ENCODE measurements at regions not wholly inside any gene's neighbourhood (a gene's known extent, or its start where the extent isn't known, plus 50 kb on each side); places are given as distances from the start of the nearest gene placed in this dataset.

DNA sequence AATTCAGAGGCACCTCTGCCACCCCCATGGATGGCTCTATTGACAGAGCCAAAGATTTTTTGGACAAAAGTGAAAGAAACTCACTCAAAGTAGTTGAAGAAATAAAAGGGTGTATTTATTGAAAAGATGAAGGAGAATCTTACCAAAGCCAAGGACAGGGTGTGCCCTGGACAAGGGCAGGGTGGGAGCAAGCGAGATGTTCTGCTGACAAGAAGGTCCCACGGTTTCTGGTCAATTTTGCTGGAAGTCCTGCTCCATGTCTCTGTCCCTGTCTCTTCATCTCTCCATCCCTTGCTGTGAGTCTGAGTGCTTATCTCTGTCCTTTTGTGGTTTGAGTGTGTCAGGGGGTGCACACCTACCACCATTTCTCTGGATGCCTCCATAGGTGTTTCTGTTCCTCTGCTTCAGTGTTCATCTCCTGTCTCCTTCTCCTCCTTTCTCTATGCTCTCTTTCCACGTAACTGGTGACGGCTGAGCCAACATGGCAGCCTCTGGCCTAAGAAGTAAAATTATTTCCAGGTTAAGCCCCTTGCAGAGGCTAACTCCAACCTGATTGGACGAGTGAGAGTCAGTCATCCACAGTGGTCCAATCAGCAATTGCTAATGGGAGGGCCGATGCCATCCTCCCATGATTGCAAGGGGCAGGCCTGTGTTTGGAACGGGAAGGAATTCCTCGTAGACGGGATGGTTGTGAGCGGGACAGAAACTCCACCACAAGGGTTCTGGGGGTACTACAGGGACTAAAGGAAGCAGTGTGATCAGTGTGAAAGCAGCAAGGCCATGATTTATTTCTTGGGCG, 502.1 kb upstream of the CDH4 start:
- Histone ChIP-seq H3K9me3 (no peaks in the 10 kb centered on the region), H3K4me1 (no peaks in the 10 kb centered on the region), H3K36me3 (no peaks in the 10 kb centered on the region), H3K27ac (no peak overlapping the region), H3K27me3 (peaks cover 0 to 3% (median 0%) of the 10 kb centered on the region in 7 donors), H3K4me3 (no peak overlapping the region)
- TF ChIP-seq, protein P1, sequence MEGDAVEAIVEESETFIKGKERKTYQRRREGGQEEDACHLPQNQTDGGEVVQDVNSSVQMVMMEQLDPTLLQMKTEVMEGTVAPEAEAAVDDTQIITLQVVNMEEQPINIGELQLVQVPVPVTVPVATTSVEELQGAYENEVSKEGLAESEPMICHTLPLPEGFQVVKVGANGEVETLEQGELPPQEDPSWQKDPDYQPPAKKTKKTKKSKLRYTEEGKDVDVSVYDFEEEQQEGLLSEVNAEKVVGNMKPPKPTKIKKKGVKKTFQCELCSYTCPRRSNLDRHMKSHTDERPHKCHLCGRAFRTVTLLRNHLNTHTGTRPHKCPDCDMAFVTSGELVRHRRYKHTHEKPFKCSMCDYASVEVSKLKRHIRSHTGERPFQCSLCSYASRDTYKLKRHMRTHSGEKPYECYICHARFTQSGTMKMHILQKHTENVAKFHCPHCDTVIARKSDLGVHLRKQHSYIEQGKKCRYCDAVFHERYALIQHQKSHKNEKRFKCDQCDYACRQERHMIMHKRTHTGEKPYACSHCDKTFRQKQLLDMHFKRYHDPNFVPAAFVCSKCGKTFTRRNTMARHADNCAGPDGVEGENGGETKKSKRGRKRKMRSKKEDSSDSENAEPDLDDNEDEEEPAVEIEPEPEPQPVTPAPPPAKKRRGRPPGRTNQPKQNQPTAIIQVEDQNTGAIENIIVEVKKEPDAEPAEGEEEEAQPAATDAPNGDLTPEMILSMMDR (IDR thresholded peaks at IDR 0.05) = no peak
- ATAC-seq (no peak), DNase-seq (no peak)
- WGBS, 2 donors = 82 to 87% methylated on average over 11 of the region's 11 CpGs
- intact Hi-C loops (cut with DNase I) = no loop called here

DNA sequence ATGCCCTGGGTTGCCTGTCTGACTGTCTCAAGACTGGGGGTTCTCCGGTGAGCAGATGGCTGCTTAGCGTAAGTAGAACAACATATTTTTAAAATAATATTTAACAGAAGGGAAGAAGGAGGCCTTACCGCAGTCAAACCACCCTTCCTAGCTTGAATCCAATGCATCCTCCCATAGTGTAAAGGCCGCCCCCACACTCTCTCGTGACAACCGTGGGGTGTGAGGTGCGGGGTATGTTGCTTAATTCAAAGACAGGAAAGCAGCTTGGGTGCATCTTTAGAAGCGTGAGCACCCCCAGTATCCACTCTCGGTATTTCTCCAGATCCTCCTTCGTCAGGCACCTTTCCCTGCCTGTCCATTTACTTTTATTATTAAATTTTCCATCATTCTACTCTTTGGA, 501.2 kb upstream of the CDH4 start:
- H3K27me3 ChIP-seq = peaks cover 0 to 3% (median 0%) of the 10 kb centered on the region in 7 donors
- H3K9me3 ChIP-seq = no peaks in the 10 kb centered on the region
- H3K36me3 ChIP-seq = no peaks in the 10 kb centered on the region
- H3K4me1 ChIP-seq = no peaks in the 10 kb centered on the region
- DNase-seq = no peak
- H3K4me3 ChIP-seq = no peak overlapping the region
- WGBS, 2 donors = 77 to 78% methylated on average over 10 of the region's 10 CpGs
- no peak for ATAC-seq
- intact Hi-C loops (cut with DNase I) = no loop called here
- TF ChIP-seq, protein P1 (IDR thresholded peaks at IDR 0.05) = no peak
- no peak overlapping the region for H3K27ac ChIP-seq

DNA sequence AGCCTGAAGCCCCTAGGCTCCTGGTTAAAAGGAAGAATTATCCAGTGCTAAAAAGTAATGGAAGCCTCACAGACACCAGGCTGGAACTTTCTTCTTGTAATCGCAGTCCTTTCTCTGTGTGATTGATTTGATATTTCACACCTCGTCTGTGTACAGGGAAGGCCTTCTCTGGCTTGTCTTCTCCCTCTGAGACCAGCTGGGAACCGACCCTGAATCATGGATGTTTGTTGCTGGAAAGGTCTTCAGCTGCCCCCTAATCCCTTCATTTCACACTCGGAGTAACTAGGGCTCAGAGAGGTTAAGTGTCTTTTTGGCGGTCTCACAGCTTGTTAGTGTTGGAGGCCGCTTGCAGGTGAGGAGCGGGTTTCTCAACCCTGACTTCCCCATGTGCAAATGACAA, 500.2 kb upstream of the CDH4 start:
- Histone ChIP-seq H3K4me1 (no peaks in the 10 kb centered on the region), H3K27ac (no peak overlapping the region), H3K27me3 (peaks cover 0 to 3% (median 0%) of the 10 kb centered on the region in 7 donors), H3K9me3 (no peaks in the 10 kb centered on the region), H3K4me3 (no peak overlapping the region), H3K36me3 (no peaks in the 10 kb centered on the region)
- TF ChIP-seq, protein P1 (IDR thresholded peaks at IDR 0.05) = no peak
- intact Hi-C loops (cut with DNase I) = no loop called here
- no peak for DNase-seq
- no peak for ATAC-seq
- 77 to 83% methylated on average over 7 of the region's 7 CpGs for WGBS, 2 donors

DNA sequence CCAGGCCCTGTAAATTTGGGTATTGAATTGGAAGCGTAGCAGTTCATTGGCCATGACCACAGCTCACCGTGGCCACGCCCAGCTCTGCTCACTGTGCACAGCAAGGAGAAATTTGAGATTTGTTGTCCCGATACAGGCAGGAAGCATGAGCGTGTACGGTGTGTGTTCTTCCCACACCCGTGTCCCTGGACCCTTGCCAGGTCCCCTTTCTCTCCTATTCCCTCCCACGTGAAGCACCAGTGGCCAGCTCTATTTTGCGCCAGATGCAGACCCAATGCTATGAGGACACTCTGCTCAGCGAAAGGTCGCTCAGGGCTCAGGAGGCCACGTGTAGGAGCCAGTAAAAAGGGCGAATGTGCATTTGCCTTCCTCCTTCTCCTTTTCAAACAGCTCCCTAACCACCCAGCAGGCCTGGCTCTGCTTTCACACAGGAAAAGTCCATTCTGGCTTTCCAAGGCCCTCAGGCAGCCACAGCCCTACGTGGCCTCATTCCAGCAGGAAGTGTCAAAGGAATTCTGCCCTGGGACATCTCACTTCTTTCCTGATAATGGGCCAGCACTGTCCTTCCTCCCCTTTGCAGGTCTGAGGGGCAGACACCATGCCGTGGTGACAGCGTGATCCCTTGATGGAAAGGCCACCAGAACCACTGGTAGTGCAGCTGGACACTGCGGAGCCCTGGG, 499.2 kb upstream of the CDH4 start:
- Histone ChIP-seq H3K36me3 (no peaks in the 10 kb centered on the region), H3K4me1 (no peaks in the 10 kb centered on the region), H3K9me3 (no peaks in the 10 kb centered on the region), H3K27me3 (peaks cover 0 to 3% (median 0%) of the 10 kb centered on the region in 7 donors), H3K4me3 (no peak overlapping the region), H3K27ac (no peak overlapping the region)
- intact Hi-C loops (cut with DNase I) = no loop called here
- DNase-seq (no peak), ATAC-seq (peak in 2 of 8 donors; percentile 24 to 29)
- TF ChIP-seq, protein P1 (IDR thresholded peaks at IDR 0.05) = no peak
- WGBS, 2 donors = 57 to 62% methylated on average over 17 of the region's 17 CpGs

Data from heart right ventricle (tissue), 16 donors.